H1 (cell line): ENCODE measurements at regions not wholly inside any gene's neighbourhood (a gene's known extent, or its start where the extent isn't known, plus 50 kb on each side); places are given as distances from the start of the nearest gene placed in this dataset.

Experiments used
- CTCF ChIA-PET: fragments of 300-600 bp; sonication (Branson Sonifier 250); formaldehyde crosslinking; loops from one replicate; lab custom pipeline; 2021; ENCODE audit not compliant: partially characterized antibody; lab: Charles Lee
- POLR2A ChIA-PET: fragments of 300-600 bp; sonication (Branson Sonifier 250); formaldehyde crosslinking; loops from one replicate; lab custom pipeline; 2021; ENCODE audit warnings: inconsistent platforms; ENCODE audit not compliant: partially characterized antibody; lab: Charles Lee
- DNase-seq, 2 experiments: peaks; one replicate each; pipeline versions ENCODE4 v3.0.0 to v3.0.0-alpha.2; 2010 to 2022; ENCODE audit warnings: low spot score in 2 of 2, low read depth in 1 of 2, mixed read lengths in 1 of 2
- FAIRE-seq: peaks from 2 replicates; lab custom pipeline; 2011; peaks lifted over from hg19 to GRCh38; lab: Jason Lieb, UNC
- H2AFZ ChIP-seq: 2 replicates; pipeline ENCODE4 v1.8.1; 2012; ENCODE audit warnings: low read length, inconsistent platforms
- H2AK5ac ChIP-seq: 2 replicates; pipeline ENCODE4 v1.6.1; 2013; ENCODE audit warnings: low read depth, low read length
- H2BK120ac ChIP-seq: replicated peaks from 2 replicates; pipeline ENCODE3; 2013; ENCODE audit warnings: low read depth, low read length, inconsistent platforms
- H2BK12ac ChIP-seq: 2 replicates; pipeline ENCODE4 v1.6.1; 2013; ENCODE audit warnings: low read depth, low read length
- H2BK15ac ChIP-seq: 2 replicates; pipeline ENCODE4 v1.6.1; 2013; ENCODE audit warnings: low read length
- H2BK20ac ChIP-seq: 2 replicates; pipeline ENCODE4 v1.6.1; 2013; ENCODE audit warnings: low read length
- H2BK5ac ChIP-seq: 2 replicates; pipeline ENCODE4 v1.6.1; 2013; ENCODE audit warnings: low read depth, low read length
- H3K14ac ChIP-seq: 2 replicates; pipeline ENCODE4 v1.6.1; 2013; ENCODE audit warnings: inconsistent platforms; ENCODE audit not compliant: insufficient read length
- H3K18ac ChIP-seq: 2 replicates; pipeline ENCODE4 v1.6.1; 2013; ENCODE audit warnings: low read length; ENCODE audit errors: extremely low read depth
- H3K23ac ChIP-seq: 2 replicates; pipeline ENCODE4 v1.6.1; 2013; ENCODE audit warnings: inconsistent platforms; ENCODE audit not compliant: insufficient read length
- H3K23me2 ChIP-seq: 2 replicates; pipeline ENCODE4 v1.6.1; 2013; ENCODE audit warnings: low read depth, low read length
- H3K27ac ChIP-seq: 2 replicates; pipeline ENCODE4 v1.6.1; 2011; ENCODE audit warnings: low read depth, low read length, inconsistent platforms
- H3K27me3 ChIP-seq, 4 experiments: replicated peaks in 1 of 4; 1 replicate in 1 of 4; 2 replicates in 3 of 4; pipeline versions ENCODE4 v1.6.1 to v1.8.1; 2011 to 2013; ENCODE audit warnings: low read length in 3 of 4, mild to moderate bottlenecking in 3 of 4, inconsistent platforms in 2 of 4, mixed read lengths in 2 of 4, moderate library complexity in 1 of 4; ENCODE audit not compliant: control insufficient read depth in 3 of 4, insufficient read depth in 3 of 4; ENCODE audit errors: extremely low read depth in 1 of 4
- H3K36me3 ChIP-seq, 4 experiments: 2 replicates each; pipeline versions ENCODE4 v1.6.1 to v1.8.1; 2011 to 2013; ENCODE audit warnings: mild to moderate bottlenecking in 4 of 4, low read length in 3 of 4, moderate library complexity in 2 of 4, control low read depth in 1 of 4, inconsistent platforms in 1 of 4; ENCODE audit not compliant: insufficient read depth in 4 of 4, control insufficient read depth in 2 of 4
- H3K4ac ChIP-seq: replicated peaks from 2 replicates; pipeline ENCODE3; 2013; ENCODE audit warnings: low read length, low read depth, mixed read lengths, inconsistent platforms; ENCODE audit not compliant: insufficient read length
- H3K4me1 ChIP-seq, 4 experiments: replicated peaks in 1 of 4; 1 replicate in 1 of 4; 2 replicates in 3 of 4; pipeline versions ENCODE4 v1.6.1 to v1.8.1; 2011 to 2013; ENCODE audit warnings: low read length in 3 of 4, inconsistent platforms in 2 of 4, mixed read lengths in 1 of 4; ENCODE audit not compliant: insufficient read depth in 4 of 4, control insufficient read depth in 3 of 4
- H3K4me2 ChIP-seq, 2 experiments: 2 replicates each; pipeline versions ENCODE4 v1.6.1 to v1.8.1; 2011 to 2013; ENCODE audit warnings: low read depth in 2 of 2, low read length in 2 of 2, control low read depth in 1 of 2, inconsistent platforms in 1 of 2, mild to moderate bottlenecking in 1 of 2; ENCODE audit not compliant: insufficient read depth in 1 of 2
- H3K4me3 ChIP-seq, 4 experiments: fragments of 200-600, 300-600 bp in 1 of 4; sonication (generic), shearing (Covaris generic), sonication (Bioruptor Twin) in 1 of 4; 2 replicates each; pipeline versions ENCODE4 v1.5.1 to v1.8.1; 2011 to 2016; ENCODE audit warnings: low read length in 4 of 4, low read depth in 3 of 4, control low read depth in 2 of 4, inconsistent platforms in 2 of 4, mild to moderate bottlenecking in 2 of 4, mixed read lengths in 1 of 4, moderate library complexity in 1 of 4; ENCODE audit not compliant: insufficient read depth in 2 of 4; ENCODE audit errors: extremely low read depth in 1 of 4
- H3K56ac ChIP-seq: replicated peaks from 2 replicates; pipeline ENCODE3; 2013; ENCODE audit warnings: low read depth, mild to moderate bottlenecking, mixed read lengths, low read length, inconsistent platforms; ENCODE audit not compliant: insufficient read length
- H3K79me1 ChIP-seq: 2 replicates; pipeline ENCODE4 v1.6.1; 2013; ENCODE audit warnings: low read depth, low read length, control low read depth
- H3K79me2 ChIP-seq, 2 experiments: 2 replicates each; pipeline versions ENCODE4 v1.6.1 to v1.8.1; 2012 to 2013; ENCODE audit warnings: low read length in 2 of 2, mild to moderate bottlenecking in 2 of 2, inconsistent platforms in 1 of 2; ENCODE audit not compliant: insufficient read depth in 2 of 2, control insufficient read depth in 1 of 2
- H3K9ac ChIP-seq, 4 experiments: replicated peaks in 1 of 4; 1 replicate in 1 of 4; 2 replicates in 3 of 4; pipeline versions ENCODE4 v1.6.1 to v1.8.1; 2011 to 2013; ENCODE audit warnings: low read depth in 3 of 4, low read length in 3 of 4, control low read depth in 2 of 4, mild to moderate bottlenecking in 2 of 4, moderate library complexity in 2 of 4, inconsistent platforms in 1 of 4; ENCODE audit errors: extremely low read depth in 1 of 4
- H3K9me3 ChIP-seq, 2 experiments: 2 replicates each; pipeline versions ENCODE4 v1.6.1 to v1.8.1; 2012 to 2013; ENCODE audit warnings: mild to moderate bottlenecking in 2 of 2, moderate library complexity in 2 of 2, control low read depth in 1 of 2, inconsistent platforms in 1 of 2, low read depth in 1 of 2, low read length in 1 of 2, mixed read lengths in 1 of 2; ENCODE audit not compliant: insufficient read depth in 2 of 2
- H4K20me1 ChIP-seq, 2 experiments: replicated peaks in 1 of 2; 2 replicates each; pipeline versions ENCODE3 to v1.8.1; 2011 to 2013; ENCODE audit warnings: inconsistent platforms in 2 of 2, low read length in 2 of 2, mild to moderate bottlenecking in 1 of 2; ENCODE audit not compliant: insufficient read depth in 2 of 2, control insufficient read depth in 1 of 2
- H4K5ac ChIP-seq: 2 replicates; pipeline ENCODE4 v1.6.1; 2013; ENCODE audit warnings: low read length, low read depth, mixed read lengths, inconsistent platforms; ENCODE audit not compliant: insufficient read length
- H4K8ac ChIP-seq: 2 replicates; pipeline ENCODE4 v1.8.0; 2013; ENCODE audit warnings: mild to moderate bottlenecking, moderate library complexity, low read length, inconsistent platforms; ENCODE audit not compliant: insufficient read depth; ENCODE audit errors: extremely low read depth
- H4K91ac ChIP-seq: replicated peaks from 2 replicates; pipeline ENCODE3; 2013; ENCODE audit warnings: low read length, mixed read lengths, inconsistent platforms; ENCODE audit not compliant: insufficient read length
- BRCA1 ChIP-seq: IDR thresholded peaks from 2 replicates; pipeline ENCODE4 v1.6.1; 2012; ENCODE audit warnings: low read depth, low read length, improper control_type of control experiment
- CHD1 ChIP-seq: IDR thresholded peaks from 2 replicates; pipeline ENCODE4 v1.6.1; 2012; ENCODE audit warnings: low read depth, low read length, improper control_type of control experiment
- KDM5A ChIP-seq: fragments of 200-600 bp; IDR thresholded peaks from 2 replicates; pipeline ENCODE4 v1.7.1; 2012; ENCODE audit warnings: mild to moderate bottlenecking, low read length, inconsistent platforms, mixed read lengths
- RAD21 ChIP-seq, 2 experiments: IDR thresholded peaks in 1 of 2; conservative IDR thresholded peaks in 1 of 2; 2 replicates each; pipeline ENCODE4 v1.6.1; 2011; ENCODE audit warnings: low read depth in 2 of 2, low read length in 2 of 2, improper control_type of control experiment in 1 of 2, inconsistent platforms in 1 of 2, mild to moderate bottlenecking in 1 of 2, moderate library complexity in 1 of 2
- RXRA ChIP-seq: IDR thresholded peaks from 2 replicates; pipeline ENCODE4 v1.6.1; 2011; ENCODE audit warnings: low read depth, mild to moderate bottlenecking, low read length, moderate library complexity; ENCODE audit not compliant: insufficient read depth
- SAP30 ChIP-seq: fragments of 300-600 bp; sonication (generic); IDR thresholded peaks from 2 replicates; pipeline ENCODE4 v1.7.1; 2012; ENCODE audit warnings: low read length, moderate library complexity, mild to moderate bottlenecking, inconsistent platforms; ENCODE audit not compliant: insufficient read depth, insufficient replicate concordance
- TCF12 ChIP-seq: IDR thresholded peaks from 2 replicates; pipeline ENCODE4 v1.6.1; 2011; ENCODE audit warnings: low read depth, mild to moderate bottlenecking, low read length
- WGBS, 2 experiments: shearing (Covaris generic) in 1 of 2; methylation state at CpG; one replicate each; pipeline versions ENCODE4 v1.1.6 to v1.1.7; 2013 to 2015; ENCODE audit warnings: low lambda C conversion rate in 2 of 2, mixed read lengths in 2 of 2, inconsistent platforms in 1 of 2, low coverage in 1 of 2, missing lambda C conversion rate in 1 of 2; ENCODE audit not compliant: insufficient replicate concordance in 2 of 2, insufficient coverage in 1 of 2, insufficient read length in 1 of 2; ENCODE audit errors: extremely low coverage in 1 of 2, missing lambda C conversion rate in 1 of 2; 5-methylcytosine and 5-hydroxymethylcytosine counted together
- TF ChIP-seq, protein P1 (sequence below), 3 experiments: IDR thresholded peaks; 1 replicate in 2 of 3; 2 replicates in 1 of 3; pipeline versions ENCODE4 v1.5.1 to v1.6.1; 2011; ENCODE audit warnings: low read length in 3 of 3, mild to moderate bottlenecking in 3 of 3, inconsistent platforms in 2 of 3, low read depth in 1 of 3, moderate library complexity in 1 of 3; ENCODE audit not compliant: insufficient read depth in 1 of 3; ENCODE audit errors: control extremely low read depth in 1 of 3

GRCh38 chr13:82294226-82294625 is 1588.0 kb downstream of the SLITRK1 start:
- WGBS, 2 experiments: 93% methylated on average over 6 of the region's 6 CpGs; no CpG with 5 or more reads in 1 of the 2 experiments

More at GRCh38 chr13:82294226-82294625, 1588.0 kb downstream of the SLITRK1 start:
- H3K4me3 ChIP-seq: no peak overlapping the region
- H4K5ac ChIP-seq: no peak overlapping the region
- H2AK5ac ChIP-seq: no peak overlapping the region
- no peak overlapping the region for H3K4me2 ChIP-seq
- H3K14ac ChIP-seq: no peak overlapping the region
- no peak for DNase-seq
- no peaks in the 10 kb centered on the region for H3K4me1 ChIP-seq
- no peaks in the 10 kb centered on the region for H3K9me3 ChIP-seq
- H4K20me1 ChIP-seq: no peaks in the 10 kb centered on the region
- TF ChIP-seq RXRA: no peak
- TF ChIP-seq SAP30: no peak
- TF ChIP-seq TCF12: no peak
- TF ChIP-seq, protein P1, sequence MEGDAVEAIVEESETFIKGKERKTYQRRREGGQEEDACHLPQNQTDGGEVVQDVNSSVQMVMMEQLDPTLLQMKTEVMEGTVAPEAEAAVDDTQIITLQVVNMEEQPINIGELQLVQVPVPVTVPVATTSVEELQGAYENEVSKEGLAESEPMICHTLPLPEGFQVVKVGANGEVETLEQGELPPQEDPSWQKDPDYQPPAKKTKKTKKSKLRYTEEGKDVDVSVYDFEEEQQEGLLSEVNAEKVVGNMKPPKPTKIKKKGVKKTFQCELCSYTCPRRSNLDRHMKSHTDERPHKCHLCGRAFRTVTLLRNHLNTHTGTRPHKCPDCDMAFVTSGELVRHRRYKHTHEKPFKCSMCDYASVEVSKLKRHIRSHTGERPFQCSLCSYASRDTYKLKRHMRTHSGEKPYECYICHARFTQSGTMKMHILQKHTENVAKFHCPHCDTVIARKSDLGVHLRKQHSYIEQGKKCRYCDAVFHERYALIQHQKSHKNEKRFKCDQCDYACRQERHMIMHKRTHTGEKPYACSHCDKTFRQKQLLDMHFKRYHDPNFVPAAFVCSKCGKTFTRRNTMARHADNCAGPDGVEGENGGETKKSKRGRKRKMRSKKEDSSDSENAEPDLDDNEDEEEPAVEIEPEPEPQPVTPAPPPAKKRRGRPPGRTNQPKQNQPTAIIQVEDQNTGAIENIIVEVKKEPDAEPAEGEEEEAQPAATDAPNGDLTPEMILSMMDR (IDR thresholded peaks at IDR 0.05; ENCODE audit: control extremely low read depth in 1 of 3, insufficient read depth in 1 of 3, low read depth in 1 of 3, low read length in 3 of 3): peak in 1 of 3 experiments; percentile 24; a peak in 1 of 4 replicates
- no peak for TF ChIP-seq BRCA1
- no peak for TF ChIP-seq KDM5A
- TF ChIP-seq CHD1: no peak
- TF ChIP-seq RAD21 (IDR thresholded peaks at IDR 0.05 in 1 of 2, conservative IDR thresholded peaks at IDR 0.05 in 1 of 2; ENCODE audit: low read depth in 2 of 2, low read length in 2 of 2): peak; percentile 39 to 40; a peak in 3 of 4 replicates
- no peak overlapping the region for H3K27ac ChIP-seq
- ChIA-PET CTCF (interaction anchor here (1.1 kb wide), 1 partner anchor 1123 kb away, joined by 3 read pairs; no protein-coding TSS in a partner anchor), POLR2A (no interaction called here)
- no peak overlapping the region for H3K23ac ChIP-seq
- no peak overlapping the region for H2BK15ac ChIP-seq
- no peak overlapping the region for H3K56ac ChIP-seq
- H2BK120ac ChIP-seq: no peak overlapping the region
- H3K9ac ChIP-seq: no peak overlapping the region
- H3K4ac ChIP-seq: no peak overlapping the region
- no peak for FAIRE-seq
- H4K91ac ChIP-seq: no peak overlapping the region
- no peaks in the 10 kb centered on the region for H3K27me3 ChIP-seq
- no peaks in the 10 kb centered on the region for H3K36me3 ChIP-seq
- H3K23me2 ChIP-seq: no peaks in the 10 kb centered on the region
- no peak overlapping the region for H2BK5ac ChIP-seq
- no peak overlapping the region for H4K8ac ChIP-seq
- H2BK12ac ChIP-seq: no peak overlapping the region
- H3K18ac ChIP-seq: no peak overlapping the region
- H3K79me2 ChIP-seq: no peaks in the 10 kb centered on the region
- no peaks in the 10 kb centered on the region for H3K79me1 ChIP-seq
- no peak overlapping the region for H2BK20ac ChIP-seq
- no peak overlapping the region for H2AFZ ChIP-seq
